ENCODE measurements at regions not wholly inside any gene's neighbourhood (a gene's known extent, or its start where the extent isn't known, plus 50 kb on each side); places are given as distances from the start of the nearest gene placed in this dataset.

- no peaks in the 10 kb centered on the region for H3K23me2 ChIP-seq (ENCODE audit: low read depth, low read length)
- no peak overlapping the region for H3K9ac ChIP-seq (replicated peaks in 1 of 4; ENCODE audit: extremely low read depth in 1 of 4, low read depth in 3 of 4, low read length in 3 of 4)
- H3K79me2 ChIP-seq (ENCODE audit: control insufficient read depth in 1 of 2, insufficient read depth in 2 of 2, low read length in 2 of 2), result no peaks in the 10 kb centered on the region
- no peak overlapping the region for H3K56ac ChIP-seq (replicated peaks; ENCODE audit: insufficient read length, low read depth, low read length)
- no peak overlapping the region for H3K4me2 ChIP-seq (ENCODE audit: insufficient read depth in 1 of 2, low read depth in 2 of 2, low read length in 2 of 2)
- 89% methylated on average over 3 of the region's 3 CpGs; no CpG with 5 or more reads in 1 of the 2 experiments for WGBS, 2 experiments (ENCODE audit: extremely low coverage in 1 of 2, insufficient coverage in 1 of 2, insufficient read length in 1 of 2, insufficient replicate concordance in 2 of 2, low coverage in 1 of 2, low lambda C conversion rate in 2 of 2, missing lambda C conversion rate in 1 of 2)
- no peak overlapping the region for H3K18ac ChIP-seq (ENCODE audit: extremely low read depth, low read length)
- no peak overlapping the region for H2BK5ac ChIP-seq (ENCODE audit: low read depth, low read length)
- no peak overlapping the region for H2BK15ac ChIP-seq (ENCODE audit: low read length)
- H3K27me3 ChIP-seq (replicated peaks in 1 of 4; ENCODE audit: control insufficient read depth in 3 of 4, extremely low read depth in 1 of 4, insufficient read depth in 3 of 4, low read length in 3 of 4), result no peaks in the 10 kb centered on the region
- no peak overlapping the region for H3K27ac ChIP-seq (ENCODE audit: low read depth, low read length)
- no peak overlapping the region for H3K4ac ChIP-seq (replicated peaks; ENCODE audit: insufficient read length, low read depth, low read length)
- no peak overlapping the region for H2BK20ac ChIP-seq (ENCODE audit: low read length)
- TF ChIP-seq RNF2 (IDR thresholded peaks at IDR 0.05; ENCODE audit: borderline replicate concordance, low read depth, low read length, missing control alignments, poor library complexity, severe bottlenecking), result no peak
- TF ChIP-seq, protein P1, sequence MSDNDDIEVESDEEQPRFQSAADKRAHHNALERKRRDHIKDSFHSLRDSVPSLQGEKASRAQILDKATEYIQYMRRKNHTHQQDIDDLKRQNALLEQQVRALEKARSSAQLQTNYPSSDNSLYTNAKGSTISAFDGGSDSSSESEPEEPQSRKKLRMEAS (IDR thresholded peaks at IDR 0.05), result no peak
- TF ChIP-seq SIRT6 (IDR thresholded peaks at IDR 0.05; ENCODE audit: low read length), result no peak
- no peak for TF ChIP-seq EZH2 (IDR thresholded peaks at IDR 0.05; ENCODE audit: low read depth, low read length, severe bottlenecking)
- TF ChIP-seq ASH2L (IDR thresholded peaks at IDR 0.05; ENCODE audit: low read length), result no peak
- no peak for TF ChIP-seq CREB1 (IDR thresholded peaks at IDR 0.05)
- no peak for TF ChIP-seq KDM5A (IDR thresholded peaks at IDR 0.05; ENCODE audit: low read length)
- no peak for TF ChIP-seq CTCF (IDR thresholded peaks at IDR 0.05; ENCODE audit: control extremely low read depth in 1 of 3, insufficient read depth in 1 of 3, low read depth in 1 of 3, low read length in 3 of 3)
- no peak overlapping the region for H2BK12ac ChIP-seq (ENCODE audit: low read depth, low read length)
- H4K91ac ChIP-seq (replicated peaks; ENCODE audit: insufficient read length, low read length), result no peak overlapping the region
- no peak overlapping the region for H3K14ac ChIP-seq (ENCODE audit: insufficient read length)
- H2AK5ac ChIP-seq (ENCODE audit: low read depth, low read length), result no peak overlapping the region
- no peak overlapping the region for H3K4me3 ChIP-seq (ENCODE audit: extremely low read depth in 1 of 4, insufficient read depth in 2 of 4, low read depth in 3 of 4, low read length in 4 of 4)
- ChIA-PET POLR2A (ENCODE audit: partially characterized antibody) (no interaction called here), CTCF (ENCODE audit: partially characterized antibody) (interaction anchor here (0.7 to 1.1 kb wide), 2 partner anchors 20 to 279 kb away, joined by 3 to 4 read pairs; no protein-coding TSS in a partner anchor)
- no peaks in the 10 kb centered on the region for H3K4me1 ChIP-seq (replicated peaks in 1 of 4; ENCODE audit: control insufficient read depth in 3 of 4, insufficient read depth in 4 of 4, low read length in 3 of 4)
- no peak overlapping the region for H3K23ac ChIP-seq (ENCODE audit: insufficient read length)
- H3K79me1 ChIP-seq (ENCODE audit: low read depth, low read length), result no peaks in the 10 kb centered on the region
- H3K9me3 ChIP-seq (ENCODE audit: insufficient read depth in 2 of 2, low read depth in 1 of 2, low read length in 1 of 2), result no peaks in the 10 kb centered on the region
- no peak for FAIRE-seq
- no peak overlapping the region for H4K8ac ChIP-seq (ENCODE audit: extremely low read depth, insufficient read depth, low read length)
- H4K5ac ChIP-seq (ENCODE audit: insufficient read length, low read depth, low read length), result no peak overlapping the region
- no peak overlapping the region for H2BK120ac ChIP-seq (replicated peaks; ENCODE audit: low read depth, low read length)
- H3K36me3 ChIP-seq (ENCODE audit: control insufficient read depth in 2 of 4, insufficient read depth in 4 of 4, low read length in 3 of 4), result no peaks in the 10 kb centered on the region
- H2AFZ ChIP-seq (ENCODE audit: low read length), result no peak overlapping the region
- no peak for DNase-seq (ENCODE audit: low read depth in 1 of 2, low spot score in 2 of 2)
- no peaks in the 10 kb centered on the region for H4K20me1 ChIP-seq (replicated peaks in 1 of 2; ENCODE audit: control insufficient read depth in 1 of 2, insufficient read depth in 2 of 2, low read length in 2 of 2)
Measured at GRCh38 chr20:12291386-12291785, 373.7 kb downstream of the BTBD3 start.

Measured in H1 (cell line).